Lower leg skin (tissue), 3 donors: ENCODE measurements at regions not wholly inside any gene's neighbourhood (a gene's known extent, or its start where the extent isn't known, plus 50 kb on each side); places are given as distances from the start of the nearest gene placed in this dataset.

Source experiments
- POLR2A ChIP-seq, 2 donors: fragments of 450-650 bp; IDR thresholded peaks; one replicate each; pipeline ENCODE4 v1.6.1; 2016 to 2017; ENCODE audit warnings: antibody characterized with exemption in 2 of 2, mild to moderate bottlenecking in 1 of 2, moderate library complexity in 1 of 2
- TF ChIP-seq, protein P1 (sequence below), 3 donors: fragments of 450-650 bp; IDR thresholded peaks; one replicate each; pipeline ENCODE4 v1.5.1; 2016; ENCODE audit warnings: antibody characterized with exemption in 3 of 3, mild to moderate bottlenecking in 3 of 3, moderate library complexity in 2 of 3

DNA sequence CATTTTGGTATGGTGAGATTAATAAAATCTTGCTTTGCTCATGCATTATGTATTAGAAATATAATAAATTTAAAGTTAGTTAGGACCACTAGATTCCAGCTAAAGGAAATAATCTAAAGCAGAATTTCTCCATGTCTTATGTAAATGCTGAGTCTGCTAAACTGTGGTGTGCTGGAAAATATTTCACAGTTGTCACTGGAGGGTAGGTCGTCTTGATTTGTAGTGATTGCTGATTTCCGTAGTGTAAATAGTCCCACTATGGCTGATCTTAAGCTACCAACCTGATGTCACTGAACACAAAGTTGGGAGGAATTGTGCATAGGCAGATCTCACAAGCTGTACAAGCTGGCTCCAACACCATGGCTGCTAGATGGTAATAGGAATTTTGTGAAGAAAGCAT, 133.4 kb upstream of the NR3C2 start:
- TF ChIP-seq, protein P1, sequence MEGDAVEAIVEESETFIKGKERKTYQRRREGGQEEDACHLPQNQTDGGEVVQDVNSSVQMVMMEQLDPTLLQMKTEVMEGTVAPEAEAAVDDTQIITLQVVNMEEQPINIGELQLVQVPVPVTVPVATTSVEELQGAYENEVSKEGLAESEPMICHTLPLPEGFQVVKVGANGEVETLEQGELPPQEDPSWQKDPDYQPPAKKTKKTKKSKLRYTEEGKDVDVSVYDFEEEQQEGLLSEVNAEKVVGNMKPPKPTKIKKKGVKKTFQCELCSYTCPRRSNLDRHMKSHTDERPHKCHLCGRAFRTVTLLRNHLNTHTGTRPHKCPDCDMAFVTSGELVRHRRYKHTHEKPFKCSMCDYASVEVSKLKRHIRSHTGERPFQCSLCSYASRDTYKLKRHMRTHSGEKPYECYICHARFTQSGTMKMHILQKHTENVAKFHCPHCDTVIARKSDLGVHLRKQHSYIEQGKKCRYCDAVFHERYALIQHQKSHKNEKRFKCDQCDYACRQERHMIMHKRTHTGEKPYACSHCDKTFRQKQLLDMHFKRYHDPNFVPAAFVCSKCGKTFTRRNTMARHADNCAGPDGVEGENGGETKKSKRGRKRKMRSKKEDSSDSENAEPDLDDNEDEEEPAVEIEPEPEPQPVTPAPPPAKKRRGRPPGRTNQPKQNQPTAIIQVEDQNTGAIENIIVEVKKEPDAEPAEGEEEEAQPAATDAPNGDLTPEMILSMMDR (IDR thresholded peaks at IDR 0.05), result no peak
- no peak for TF ChIP-seq POLR2A (IDR thresholded peaks at IDR 0.05)
